Umbilical cord (tissue), 1 donor: ENCODE measurements at regions not wholly inside any gene's neighbourhood (a gene's known extent, or its start where the extent isn't known, plus 50 kb on each side); places are given as distances from the start of the nearest gene placed in this dataset.

Source experiments
- DNase-seq: peaks from one replicate; pipeline ENCODE4 v3.0.0-alpha.2; 2015; ENCODE audit warnings: low spot score

GRCh38 chr2:16302431-16303272 lies 362.3 kb downstream of the MYCN start:
- DNase-seq = no peak

GRCh38 chr2:16301961-16302360 lies 361.6 kb downstream of the MYCN start:
- DNase-seq = no peak

DNA sequence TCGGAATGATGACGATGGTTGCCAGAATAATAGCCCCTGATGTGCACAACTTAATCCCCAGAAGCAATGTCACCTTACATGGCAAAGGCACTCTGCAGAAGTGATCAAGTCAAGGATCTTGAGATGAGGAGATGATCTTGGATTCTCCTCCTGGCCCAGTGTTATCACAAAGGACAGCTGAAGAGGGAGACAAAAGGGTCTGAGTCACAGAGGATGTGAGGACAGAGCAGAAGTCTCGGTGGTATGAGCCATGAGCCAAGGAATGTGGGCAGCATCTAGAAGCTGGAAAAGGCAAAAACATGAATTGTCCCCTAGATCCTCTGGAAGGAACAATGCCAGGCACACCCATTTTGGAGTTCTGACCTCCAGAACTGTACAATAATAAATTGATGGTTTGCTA lies 358.5 kb downstream of the MYCN start:
- DNase-seq = no peak

- no peak for DNase-seq
These were observed 356.2 kb downstream of the MYCN start for GRCh38 chr2:16296331-16297250.

DNA sequence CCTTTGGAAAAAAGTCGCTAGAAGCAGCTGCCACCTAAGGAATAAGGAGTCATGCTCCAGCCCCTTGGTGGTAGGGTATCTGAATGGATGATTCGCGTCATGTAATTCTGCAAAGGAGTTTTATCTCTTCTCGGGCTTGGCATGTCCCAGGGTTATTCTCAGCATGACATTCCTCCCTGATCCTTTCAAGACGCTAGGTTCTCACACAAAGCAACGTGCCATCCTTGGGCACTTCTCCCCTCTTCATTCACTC lies 355.6 kb downstream of the MYCN start:
- DNase-seq = no peak

GRCh38 chr2:16294791-16295190 lies 354.4 kb downstream of the MYCN start:
- DNase-seq = no peak

DNA sequence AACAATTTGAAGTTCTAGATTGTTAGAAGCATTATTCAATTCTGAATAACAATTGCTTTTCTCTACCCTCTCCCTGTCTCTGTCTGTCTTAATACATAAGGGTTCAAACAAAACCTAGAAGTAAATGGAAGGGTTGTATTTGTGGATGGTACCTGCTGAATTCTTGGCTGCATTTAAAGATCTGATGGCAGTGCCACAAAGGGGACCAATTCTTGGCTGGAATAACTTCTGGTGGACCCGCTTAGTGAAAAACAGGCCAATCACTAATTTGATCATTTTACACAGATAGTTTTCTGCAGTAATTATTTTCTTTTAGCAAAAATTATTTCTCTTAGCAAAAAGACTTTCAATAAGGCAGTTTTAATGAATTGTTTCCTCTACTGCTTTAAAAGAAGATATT lies 353.5 kb downstream of the MYCN start:
- no peak for DNase-seq

GRCh38 chr2:16293398-16293797 lies 353.0 kb downstream of the MYCN start:
- no peak for DNase-seq

GRCh38 chr2:16291731-16292550 lies 351.6 kb downstream of the MYCN start:
- no peak for DNase-seq

- no peak for DNase-seq
These were observed 350.9 kb downstream of the MYCN start for GRCh38 chr2:16291226-16291625.

DNA sequence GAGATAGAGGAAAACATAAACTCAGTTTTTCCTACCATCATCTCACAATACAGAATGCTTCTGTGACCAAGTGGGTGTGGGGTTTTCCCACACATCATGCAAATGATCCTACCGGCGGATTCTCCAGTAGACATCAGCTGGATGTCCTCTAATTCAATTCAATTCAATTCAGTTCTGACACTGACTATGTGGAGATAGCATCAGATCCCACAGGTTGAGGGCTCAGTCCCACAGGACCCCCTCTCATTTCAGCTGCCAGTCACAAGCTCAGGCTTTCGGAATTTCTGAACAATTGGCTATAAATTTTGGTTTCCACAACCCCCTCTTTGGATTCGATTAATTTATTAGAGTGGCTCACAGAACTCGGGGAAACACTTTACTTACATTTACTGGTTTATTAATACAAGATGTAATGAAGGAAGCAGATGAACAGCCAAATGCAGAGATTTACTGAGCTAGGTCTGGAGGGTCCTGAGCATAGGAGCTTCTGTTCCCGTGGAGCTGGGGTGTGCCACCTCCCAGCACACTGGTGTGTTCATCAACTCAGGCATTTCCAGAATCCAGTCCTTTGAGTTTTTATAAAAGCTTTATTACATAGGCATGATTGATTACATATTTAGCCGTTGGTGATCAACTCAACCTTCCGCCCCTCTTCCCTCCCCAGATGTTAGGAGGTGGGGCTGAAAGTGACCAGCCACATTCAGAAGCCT lies 350.1 kb downstream of the MYCN start:
- DNase-seq = no peak

DNA sequence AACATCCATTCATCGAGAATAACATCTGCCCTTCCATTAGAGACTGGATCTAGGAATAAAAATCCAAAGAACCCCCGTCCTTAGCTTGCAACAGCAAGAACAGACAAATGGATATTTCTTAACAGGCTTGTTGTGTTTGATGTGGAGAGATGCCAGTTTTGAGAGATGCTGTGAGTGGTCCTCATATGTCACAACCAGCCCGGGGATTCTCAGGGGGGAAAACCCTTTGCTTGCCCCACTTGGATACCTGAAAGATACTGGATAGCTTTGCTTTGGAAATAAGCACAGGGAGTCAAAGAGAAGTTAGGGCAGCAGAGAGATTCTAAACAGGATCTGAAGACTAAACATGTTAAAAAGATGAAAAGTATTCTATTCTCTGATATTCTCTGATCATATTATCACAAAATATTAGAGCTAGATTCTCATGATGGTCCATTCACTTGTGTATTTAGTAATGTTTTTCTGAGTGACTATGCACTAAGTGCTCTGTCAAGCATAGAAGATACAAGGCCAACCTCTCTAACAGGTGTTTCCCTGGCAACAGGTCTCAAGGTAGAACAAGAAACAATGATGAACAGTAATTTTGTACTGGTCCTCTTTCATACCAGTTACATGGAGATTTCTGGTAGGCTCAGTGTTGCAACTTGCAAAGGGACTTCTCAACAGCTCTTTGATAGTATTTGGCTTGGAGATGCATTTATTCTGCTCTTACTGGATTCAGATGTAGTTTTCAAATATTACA lies 348.2 kb downstream of the MYCN start:
- no peak for DNase-seq

GRCh38 chr2:16287831-16288230 lies 347.5 kb downstream of the MYCN start:
- no peak for DNase-seq

DNA sequence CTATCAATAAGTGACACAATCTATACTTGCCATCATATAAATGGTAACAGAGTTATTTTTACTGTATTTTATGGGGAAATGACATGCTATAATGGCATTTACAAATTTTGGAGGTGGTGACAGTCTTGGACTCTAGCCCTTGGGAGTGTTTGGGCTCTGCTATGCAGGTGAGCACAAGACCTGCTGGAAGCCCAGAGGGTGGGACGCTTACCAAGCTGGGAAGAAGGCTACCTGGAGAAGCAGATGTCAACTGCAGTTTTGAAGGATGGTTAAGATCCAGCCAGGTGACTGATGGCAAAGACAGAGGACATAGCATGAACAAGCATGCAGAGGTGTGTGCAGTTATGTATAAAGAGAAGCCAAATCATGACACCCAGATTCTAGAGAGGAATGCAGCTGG lies 346.9 kb downstream of the MYCN start:
- no peak for DNase-seq

DNA sequence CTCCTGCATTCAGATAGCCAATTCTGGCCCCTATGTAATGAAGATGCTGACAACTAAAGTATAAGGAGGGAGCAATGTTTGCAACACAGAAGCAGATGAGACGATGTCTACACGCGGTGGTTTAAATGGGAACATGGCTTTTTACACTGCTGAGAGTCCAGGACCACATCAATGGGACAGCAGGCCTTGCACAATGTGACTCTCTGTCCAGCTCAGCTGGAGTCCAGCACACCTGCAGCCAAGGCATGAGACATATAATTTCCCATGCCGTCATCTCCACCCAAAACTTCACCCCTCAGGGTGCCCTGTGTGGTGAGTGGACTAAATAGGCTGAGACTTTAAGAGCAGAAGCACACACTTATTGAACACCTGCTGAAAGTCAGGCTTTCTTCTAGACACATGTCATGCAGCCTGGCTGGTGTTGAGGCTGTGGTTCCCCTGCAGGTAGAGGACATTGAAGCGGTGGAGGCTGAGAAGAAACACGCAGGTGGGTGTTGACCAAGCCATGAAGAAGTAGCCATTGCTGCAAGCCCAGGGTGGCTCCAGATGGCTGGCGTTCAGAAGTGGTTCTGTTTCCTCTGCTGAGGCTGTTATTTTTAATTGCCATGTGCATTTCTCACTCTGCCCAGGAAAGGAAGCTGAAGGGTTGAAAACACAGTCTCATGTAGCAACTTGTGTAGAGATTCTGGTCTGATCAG lies 345.6 kb downstream of the MYCN start:
- DNase-seq = no peak

- no peak for DNase-seq
These were observed 344.7 kb downstream of the MYCN start for GRCh38 chr2:16284941-16285625.

- no peak for DNase-seq
These were observed 342.9 kb downstream of the MYCN start for GRCh38 chr2:16283071-16283850.

DNA sequence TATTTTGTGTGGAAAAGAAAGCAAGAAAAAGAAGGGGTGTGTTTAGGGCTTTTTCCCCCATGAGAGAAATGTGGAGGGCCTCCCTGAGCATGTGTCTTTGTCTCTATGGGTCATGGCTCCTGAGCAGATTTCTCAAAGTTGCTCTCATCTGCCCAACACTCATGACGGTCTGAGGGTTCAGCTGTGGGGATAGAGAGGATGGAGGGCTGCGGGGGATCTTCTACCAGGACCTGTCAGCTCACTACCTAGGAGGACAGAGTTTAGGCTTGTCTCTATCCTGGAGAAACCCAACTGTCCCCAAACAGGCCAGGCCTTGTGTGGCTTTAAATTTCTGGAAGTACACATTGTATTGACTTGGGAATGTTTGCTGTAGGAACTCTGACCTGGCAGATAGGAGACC lies 342.2 kb downstream of the MYCN start:
- no peak for DNase-seq
